GM12878 (cell line): ENCODE measurements at regions not wholly inside any gene's neighbourhood (a gene's known extent, or its start where the extent isn't known, plus 50 kb on each side); places are given as distances from the start of the nearest gene placed in this dataset.

Experiments
- ATAC-seq: fragments of 200-7000 bp; cut with Tn5 transposase; 3 replicates; pipeline ENCODE4 v1.9.1; 2020; ENCODE audit warnings: mild to moderate bottlenecking, moderate library complexity
- BruUV-seq: library from RNA; stranded (reverse); fragments of 400-500 nt; replicated peaks from 2 replicates; lab custom pipeline; 2021; lab: Mats Ljungman, UMichigan
- CTCF ChIA-PET: fragments of 300-600 bp; sonication (Branson Sonifier 250); formaldehyde crosslinking; extraction: SDS; loops from one replicate; lab custom pipeline; 2021; ENCODE audit warnings: inconsistent platforms; lab: Yijun Ruan, JAX
- POLR2A ChIA-PET: fragments of 350-600 bp; formaldehyde crosslinking; extraction: SDS; loops from one replicate; lab custom pipeline; 2021; ENCODE audit warnings: inconsistent platforms; lab: Charles Lee
- RAD21 ChIA-PET: fragments of 300-600 bp; sonication (Branson Sonifier 250); formaldehyde crosslinking; loops from one replicate; lab custom pipeline; 2023; ENCODE audit warnings: antibody characterized with exemption; ENCODE audit not compliant: unreplicated experiment; lab: Charles Lee
- SMC1A ChIA-PET: fragments of 300-600 bp; sonication (Branson Sonifier 250); formaldehyde crosslinking; loops from one replicate; lab custom pipeline; 2023; ENCODE audit not compliant: unreplicated experiment, uncharacterized antibody; lab: Charles Lee
- DNase-seq: peaks from one replicate; pipeline ENCODE4 v3.0.0-alpha.2; 2011; ENCODE audit warnings: low read depth, low spot score
- FAIRE-seq: peaks from 3 replicates; lab custom pipeline; 2011; peaks lifted over from hg19 to GRCh38; lab: Jason Lieb, UNC
- H2AFZ ChIP-seq: 2 replicates; pipeline ENCODE4 v1.6.0; 2011; ENCODE audit warnings: low read depth, low read length, control low read depth; ENCODE audit not compliant: control insufficient read depth
- H3K27ac ChIP-seq: 2 replicates; pipeline ENCODE4 v1.5.1; 2011; ENCODE audit warnings: control low read depth; ENCODE audit not compliant: control insufficient read depth, insufficient read depth
- H3K27me3 ChIP-seq, 2 experiments: replicated peaks in 1 of 2; 2 replicates each; pipeline versions ENCODE4 v1.6.0 to v1.6.1; 2011; ENCODE audit warnings: low read length in 1 of 2; ENCODE audit not compliant: control insufficient read depth in 2 of 2, insufficient read depth in 2 of 2
- H3K36me3 ChIP-seq, 2 experiments: 2 replicates each; pipeline ENCODE4 v1.5.1; 2011; ENCODE audit warnings: low read length in 1 of 2; ENCODE audit not compliant: control insufficient read depth in 2 of 2, insufficient read depth in 2 of 2
- H3K4me1 ChIP-seq: 2 replicates; pipeline ENCODE4 v1.6.1; 2011; ENCODE audit warnings: mild to moderate bottlenecking, low read length, moderate library complexity, mixed read lengths; ENCODE audit not compliant: control insufficient read depth, insufficient read depth
- H3K4me2 ChIP-seq: 2 replicates; pipeline ENCODE4 v1.6.0; 2011; ENCODE audit warnings: control low read depth; ENCODE audit not compliant: control insufficient read depth, insufficient read depth
- H3K4me3 ChIP-seq: fragments of 200-600 bp; sonication (generic); 2 replicates; pipeline ENCODE4 v1.5.1; 2016
- H3K79me2 ChIP-seq: 2 replicates; pipeline ENCODE4 v1.6.0; 2011; ENCODE audit warnings: low read length; ENCODE audit not compliant: control insufficient read depth, insufficient read depth
- H3K9ac ChIP-seq: 2 replicates; pipeline ENCODE4 v1.8.0; 2011; ENCODE audit warnings: low read length, control low read depth, mixed read lengths; ENCODE audit not compliant: control insufficient read depth, insufficient read depth
- H3K9me3 ChIP-seq: replicated peaks from 3 replicates; pipeline ENCODE4 v1.5.1; 2011; ENCODE audit warnings: mild to moderate bottlenecking, low read length; ENCODE audit not compliant: control insufficient read depth, insufficient read depth
- H4K20me1 ChIP-seq: 2 replicates; pipeline ENCODE4 v1.6.0; 2011; ENCODE audit not compliant: control insufficient read depth, insufficient read depth
- BCL3 ChIP-seq: IDR thresholded peaks from 2 replicates; pipeline ENCODE4 v1.6.1; 2011; ENCODE audit warnings: borderline replicate concordance, low read depth, mild to moderate bottlenecking, moderate library complexity, low read length; ENCODE audit not compliant: insufficient read depth, poor library complexity, severe bottlenecking
- CBX3 ChIP-seq: fragments of 200-600 bp; sonication (generic); IDR thresholded peaks from 2 replicates; pipeline ENCODE4 v1.6.1; 2016; ENCODE audit warnings: low read depth, borderline replicate concordance
- ESRRA ChIP-seq: IDR thresholded peaks from 2 replicates; pipeline ENCODE4 v1.6.1; 2012; ENCODE audit warnings: mild to moderate bottlenecking, low read length, improper control_type of control experiment
- HDGF ChIP-seq: fragments of 450-650 bp; IDR thresholded peaks from 2 replicates; pipeline ENCODE4 v1.6.1; 2016; ENCODE audit warnings: antibody characterized with exemption
- IKZF2 ChIP-seq, 2 experiments: fragments of 450-650 bp; IDR thresholded peaks; 2 replicates each; pipeline ENCODE4 v1.6.1; 2017; ENCODE audit warnings: mild to moderate bottlenecking in 2 of 2, moderate library complexity in 2 of 2
- MEF2B ChIP-seq: fragments of 450-650 bp; IDR thresholded peaks from 2 replicates; pipeline ENCODE4 v1.6.1; 2018; ENCODE audit warnings: mild to moderate bottlenecking, moderate library complexity; ENCODE audit not compliant: partially characterized antibody, poor library complexity, severe bottlenecking
- NR2C2 ChIP-seq: IDR thresholded peaks from 2 replicates; pipeline ENCODE4 v1.6.1; 2011; ENCODE audit warnings: borderline replicate concordance, low read depth; ENCODE audit not compliant: control insufficient read depth, insufficient read length
- PAX8 ChIP-seq: fragments of 450-650 bp; IDR thresholded peaks from 2 replicates; pipeline ENCODE4 v1.6.1; 2017; ENCODE audit warnings: mild to moderate bottlenecking, moderate library complexity
- RB1 ChIP-seq: fragments of 450-650 bp; formaldehyde crosslinking; IDR thresholded peaks from 2 replicates; pipeline ENCODE4 v1.6.1; 2017; ENCODE audit warnings: mild to moderate bottlenecking, borderline replicate concordance
- RELB ChIP-seq: fragments of 450-650 bp; IDR thresholded peaks from 2 replicates; pipeline ENCODE4 v1.6.1; 2017; ENCODE audit warnings: low read depth, mild to moderate bottlenecking, moderate library complexity
- RFX5 ChIP-seq: IDR thresholded peaks from 2 replicates; pipeline ENCODE4 v1.6.1; 2011; ENCODE audit warnings: low read depth, low read length, improper control_type of control experiment
- SKIL ChIP-seq: fragments of 450-650 bp; IDR thresholded peaks from 2 replicates; pipeline ENCODE4 v1.6.1; 2017; ENCODE audit warnings: mild to moderate bottlenecking, low read depth, inconsistent platforms; ENCODE audit not compliant: poor library complexity, severe bottlenecking
- WGBS: methylation state at CpG from one replicate; pipeline ENCODE4 v1.1.6; 2016; ENCODE audit warnings: low lambda C conversion rate; ENCODE audit not compliant: insufficient replicate concordance, insufficient coverage; ENCODE audit errors: missing lambda C conversion rate; 5-methylcytosine and 5-hydroxymethylcytosine counted together
- in situ Hi-C: fragments of 300-500 bp; cut with MboI; formaldehyde crosslinking; loops from 9 replicates; pipeline ENCODE4 v1.14.3; 2018; ENCODE audit warnings: mixed read lengths
- intact Hi-C: fragments of 100-400 bp; cut with micrococcal nuclease; formaldehyde crosslinking; loops from one replicate; pipeline ENCODE4 v1.14.2; 2022; ENCODE audit not compliant: unreplicated experiment
- TF ChIP-seq, protein P1 (sequence below): IDR thresholded peaks from 2 replicates; pipeline ENCODE4 v1.6.1; 2012; ENCODE audit warnings: low read depth, low read length, improper control_type of control experiment
- TF ChIP-seq, protein P2 (sequence below): fragments of 150-350 bp; IDR thresholded peaks from 2 replicates; pipeline ENCODE4 v1.6.1; 2014; ENCODE audit warnings: mild to moderate bottlenecking, low read depth, low read length

DNA sequence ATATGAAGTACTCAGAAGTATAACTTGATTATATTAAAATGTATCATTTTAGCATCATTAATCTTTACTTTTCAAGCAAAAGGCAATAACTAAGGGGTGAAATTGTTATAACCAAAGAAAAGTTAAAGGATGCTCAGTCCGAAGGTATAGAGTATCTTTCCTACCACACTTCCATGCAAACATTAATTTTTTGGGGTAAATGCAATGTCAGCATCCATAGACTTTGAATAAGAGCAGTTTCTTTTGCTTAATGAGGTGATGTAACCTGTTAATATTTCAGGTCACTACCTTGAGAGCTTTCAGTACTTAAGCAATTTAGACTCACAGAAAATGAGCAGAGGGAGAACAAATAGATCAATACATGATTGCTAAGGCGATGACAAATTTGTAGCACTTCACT is 1093.5 kb downstream of the PLA2G4A start:
- ChIA-PET POLR2A (no interaction called here), SMC1A (no interaction called here), RAD21 (no interaction called here), CTCF (no interaction called here)
- ATAC-seq, result no peak
- no peak overlapping the region for H3K4me2 ChIP-seq
- no peak for FAIRE-seq
- H2AFZ ChIP-seq, result no peak overlapping the region
- intact Hi-C loops (loop anchor here (10.0 kb wide), 1 partner anchor 463 kb away; no protein-coding TSS in a partner anchor), in situ Hi-C loops (no loop called here)
- WGBS, result 0% methylated on average over 2 of the region's 2 CpGs
- H3K36me3 ChIP-seq, result no peaks in the 10 kb centered on the region
- BruUV-seq, result no TSS peak
- no peaks in the 10 kb centered on the region for H3K27me3 ChIP-seq
- H3K4me1 ChIP-seq, result no peaks in the 10 kb centered on the region
- H4K20me1 ChIP-seq, result no peaks in the 10 kb centered on the region
- DNase-seq, result no peak
- no peaks in the 10 kb centered on the region for H3K9me3 ChIP-seq
- H3K79me2 ChIP-seq, result no peaks in the 10 kb centered on the region
- no peak overlapping the region for H3K27ac ChIP-seq
- no peak overlapping the region for H3K4me3 ChIP-seq
- H3K9ac ChIP-seq, result no peak overlapping the region
- TF ChIP-seq MEF2B (no peak), PAX8 (no peak), BCL3 (no peak), ESRRA (no peak), RELB (no peak), RB1 (no peak), SKIL (no peak), NR2C2 (no peak), RFX5 (no peak), HDGF (no peak), IKZF2 (IDR thresholded peaks at IDR 0.05) (no peak), CBX3 (no peak)
- TF ChIP-seq, protein P1, sequence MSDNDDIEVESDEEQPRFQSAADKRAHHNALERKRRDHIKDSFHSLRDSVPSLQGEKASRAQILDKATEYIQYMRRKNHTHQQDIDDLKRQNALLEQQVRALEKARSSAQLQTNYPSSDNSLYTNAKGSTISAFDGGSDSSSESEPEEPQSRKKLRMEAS, result no peak
- TF ChIP-seq, protein P2, sequence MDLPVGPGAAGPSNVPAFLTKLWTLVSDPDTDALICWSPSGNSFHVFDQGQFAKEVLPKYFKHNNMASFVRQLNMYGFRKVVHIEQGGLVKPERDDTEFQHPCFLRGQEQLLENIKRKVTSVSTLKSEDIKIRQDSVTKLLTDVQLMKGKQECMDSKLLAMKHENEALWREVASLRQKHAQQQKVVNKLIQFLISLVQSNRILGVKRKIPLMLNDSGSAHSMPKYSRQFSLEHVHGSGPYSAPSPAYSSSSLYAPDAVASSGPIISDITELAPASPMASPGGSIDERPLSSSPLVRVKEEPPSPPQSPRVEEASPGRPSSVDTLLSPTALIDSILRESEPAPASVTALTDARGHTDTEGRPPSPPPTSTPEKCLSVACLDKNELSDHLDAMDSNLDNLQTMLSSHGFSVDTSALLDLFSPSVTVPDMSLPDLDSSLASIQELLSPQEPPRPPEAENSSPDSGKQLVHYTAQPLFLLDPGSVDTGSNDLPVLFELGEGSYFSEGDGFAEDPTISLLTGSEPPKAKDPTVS, result no peak
